Hematopoietic multipotent progenitor cell (in vitro differentiated cells): ENCODE measurements at regions not wholly inside any gene's neighbourhood (a gene's known extent, or its start where the extent isn't known, plus 50 kb on each side); places are given as distances from the start of the nearest gene placed in this dataset.
"Not testable (repeated sequence)": the region's sequence is repeated elsewhere in the genome, so short reads cannot be mapped to it uniquely, and the experiment has no call there.

Experiments
- DNase-seq, 3 donors: peaks; one replicate each; pipeline ENCODE4 v3.0.0-alpha.2; 2011 to 2015; ENCODE audit warnings: low read depth in 2 of 3, low spot score in 2 of 3

GRCh38 chr4:188988131-188988530 is 848.9 kb downstream of the TRIML1 start:
- no peak for DNase-seq

- DNase-seq = no peak
Measured at GRCh38 chr4:188989371-188989770, 850.1 kb downstream of the TRIML1 start.

- no peak for DNase-seq
Measured at GRCh38 chr4:188992706-188993105, 853.5 kb downstream of the TRIML1 start.

- no peak for DNase-seq
Measured at GRCh38 chr4:188993871-188994270, 854.6 kb downstream of the TRIML1 start.

- DNase-seq = peak in 1 of 3 donors; percentile 4
Measured at GRCh38 chr4:189001283-189001970, 862.2 kb downstream of the TRIML1 start.

- no peak for DNase-seq
Measured at GRCh38 chr4:189001971-189002450, 862.8 kb downstream of the TRIML1 start.

GRCh38 chr4:189002475-189002874 is 863.2 kb downstream of the TRIML1 start:
- DNase-seq = no peak

- not testable (repeated sequence) for DNase-seq
Measured at GRCh38 chr4:189010452-189011217, 871.4 kb downstream of the TRIML1 start.

- DNase-seq = no peak
Measured at GRCh38 chr4:189021831-189022230, 882.6 kb downstream of the TRIML1 start.

- DNase-seq = no peak
Measured at GRCh38 chr4:189022440-189023035, 883.3 kb downstream of the TRIML1 start.

- DNase-seq = no peak
Measured at GRCh38 chr4:189029976-189030504, 890.8 kb downstream of the TRIML1 start.

- DNase-seq = no peak
Measured at GRCh38 chr4:189032606-189033338, 893.5 kb downstream of the TRIML1 start.

- DNase-seq = no peak
Measured at GRCh38 chr4:189033801-189034347, 894.6 kb downstream of the TRIML1 start.

GRCh38 chr4:189035091-189035490 is 895.9 kb downstream of the TRIML1 start:
- no peak for DNase-seq

GRCh38 chr4:189035654-189036053 is 896.4 kb downstream of the TRIML1 start:
- DNase-seq = no peak

GRCh38 chr4:189036906-189037305 is 897.7 kb downstream of the TRIML1 start:
- no peak for DNase-seq

- no peak for DNase-seq
Measured at GRCh38 chr4:189046642-189047041, 894.0 kb upstream of the FRG1 start.

- no peak for DNase-seq
Measured at GRCh38 chr4:189048119-189048518, 892.6 kb upstream of the FRG1 start.

- DNase-seq = no peak
Measured at GRCh38 chr4:189049682-189050081, 891.0 kb upstream of the FRG1 start.

GRCh38 chr4:189050643-189051042 is 890.0 kb upstream of the FRG1 start:
- no peak for DNase-seq
